MV-4-11 (cell line): ENCODE measurements at regions not wholly inside any gene's neighbourhood (a gene's known extent, or its start where the extent isn't known, plus 50 kb on each side); places are given as distances from the start of the nearest gene placed in this dataset.

ENCODE experiments used
- DNase-seq: peaks from one replicate; lab custom pipeline; 2025; lab: John Stamatoyannopoulos, UW

GRCh38 chr18:10057894-10058791 lies 144.3 kb downstream of the VAPA start:
- peak; percentile 94 for DNase-seq

DNA sequence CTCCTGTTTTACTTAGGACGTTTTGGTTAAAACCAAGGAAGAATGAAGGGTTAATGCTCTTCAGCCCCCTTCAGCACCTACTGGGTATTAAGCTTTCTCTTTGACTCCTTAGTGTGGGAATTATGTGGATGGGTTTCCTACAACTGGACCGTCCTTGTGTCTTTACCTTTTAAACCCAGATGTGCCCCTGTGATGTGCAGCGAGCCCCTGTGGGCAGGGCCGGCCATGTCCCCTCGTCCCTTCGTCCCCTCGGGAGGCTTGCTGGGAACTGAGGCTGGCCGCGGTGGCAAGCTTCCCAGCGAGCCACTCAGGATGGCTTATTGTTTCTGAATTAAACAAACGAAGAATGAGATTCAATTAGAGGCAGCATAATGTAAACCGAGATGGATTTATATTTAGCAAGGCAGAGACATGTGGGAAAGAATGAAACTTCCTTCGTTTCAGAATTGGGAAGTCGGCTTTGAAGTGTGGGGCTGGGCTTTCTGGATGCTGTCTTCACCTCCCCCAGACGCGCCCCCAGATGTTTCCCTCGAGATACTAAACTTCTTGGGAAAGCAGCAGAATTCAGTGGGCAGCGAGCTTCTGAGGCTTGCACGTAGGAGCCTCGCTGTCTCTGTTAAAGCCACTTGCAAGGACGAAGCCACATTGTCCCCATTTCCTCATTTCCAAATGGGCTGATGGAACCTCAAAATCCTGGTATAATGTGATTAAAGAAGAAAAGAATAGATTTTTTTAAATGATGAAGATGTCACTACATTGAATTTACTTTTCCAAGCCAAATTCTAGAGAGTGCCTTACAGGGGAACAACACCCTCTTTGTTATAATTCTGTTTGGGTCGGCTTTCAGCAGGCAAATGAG lies 146.0 kb downstream of the VAPA start:
- peak; percentile 57 for DNase-seq

DNA sequence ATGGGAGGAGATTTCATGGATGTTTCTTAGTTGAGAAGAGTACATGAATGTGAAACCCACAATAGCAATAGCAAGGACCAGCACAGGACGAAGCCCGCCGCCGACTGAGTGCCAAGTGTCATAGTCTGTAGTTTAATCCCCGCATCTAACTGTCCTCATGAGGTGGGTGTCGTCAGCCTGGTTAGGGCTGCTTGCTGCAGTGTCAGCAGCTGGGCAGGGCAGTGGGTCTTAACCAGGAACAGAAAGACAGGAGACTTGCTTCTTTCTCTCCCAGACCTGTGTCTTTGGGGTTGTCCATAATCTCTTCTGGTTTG lies 146.6 kb downstream of the VAPA start:
- no peak for DNase-seq

DNA sequence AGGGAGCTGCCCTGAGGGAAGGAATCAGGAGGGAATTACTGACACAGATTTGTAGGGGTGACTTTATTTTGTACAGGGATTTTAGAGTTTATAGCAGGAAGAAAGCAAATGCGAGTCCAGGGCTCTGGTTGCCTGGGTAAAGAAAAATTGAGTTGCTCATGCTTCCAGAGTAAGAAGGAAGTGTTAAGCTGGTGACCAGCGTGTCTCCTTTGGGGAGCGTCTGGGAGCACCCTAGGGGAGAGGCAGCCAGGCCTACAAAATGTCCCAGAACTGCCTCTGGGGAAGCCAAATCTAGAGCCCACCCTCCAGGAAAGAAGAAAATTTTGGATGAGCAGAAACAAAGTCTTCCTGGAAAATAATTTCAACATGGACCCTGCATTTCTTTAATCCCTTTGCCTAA lies 147.0 kb downstream of the VAPA start:
- DNase-seq, result no peak

- no peak for DNase-seq
These were observed 147.8 kb downstream of the VAPA start for GRCh38 chr18:10061566-10062140.

DNA sequence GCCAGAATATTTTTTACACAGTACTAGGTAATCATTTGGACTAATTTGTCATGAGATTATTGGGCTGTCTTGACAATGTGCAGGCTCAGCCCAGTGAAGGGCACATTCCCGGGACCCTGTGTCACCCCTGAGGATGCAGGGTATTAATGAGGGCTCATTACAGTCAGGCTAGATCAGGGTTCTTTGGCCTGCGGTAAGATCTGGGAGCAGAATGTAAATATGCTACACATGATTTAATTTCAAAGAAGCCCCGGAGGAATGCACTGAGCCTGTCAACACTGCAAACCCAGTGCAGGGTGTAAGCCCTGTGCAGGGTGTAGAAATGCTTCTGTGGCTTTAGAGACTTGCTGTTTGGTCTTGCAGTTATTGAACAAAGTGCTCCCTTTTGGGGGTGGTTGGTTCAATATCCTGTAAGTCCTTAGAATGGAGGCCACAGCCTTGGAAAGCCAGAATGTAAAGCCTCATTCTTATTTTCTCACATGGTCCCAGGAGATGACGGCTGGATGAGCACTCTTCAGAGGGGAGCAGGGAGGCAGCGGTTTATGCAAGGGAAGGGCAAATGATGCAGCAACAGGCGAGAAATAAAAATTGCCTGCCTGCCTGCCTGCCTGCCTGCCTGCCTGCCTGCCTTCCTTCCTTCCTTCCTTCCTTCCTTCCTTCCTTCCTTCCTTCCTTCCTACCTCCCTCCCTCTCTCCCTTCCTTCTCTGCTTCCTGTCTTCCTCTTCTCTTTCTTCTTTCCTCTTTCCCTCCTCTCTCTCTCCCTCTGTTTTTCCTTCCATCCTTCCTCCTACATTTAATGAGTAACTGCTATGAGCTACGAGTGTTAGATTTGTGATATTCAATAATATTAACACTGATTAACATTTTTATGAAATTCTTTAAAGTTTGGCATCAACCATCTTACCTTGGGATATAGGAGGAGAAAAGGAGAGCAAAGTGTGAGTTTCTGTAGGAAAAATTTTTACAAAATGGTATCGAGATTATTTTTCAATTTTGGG lies 148.8 kb downstream of the VAPA start:
- no peak for DNase-seq

DNA sequence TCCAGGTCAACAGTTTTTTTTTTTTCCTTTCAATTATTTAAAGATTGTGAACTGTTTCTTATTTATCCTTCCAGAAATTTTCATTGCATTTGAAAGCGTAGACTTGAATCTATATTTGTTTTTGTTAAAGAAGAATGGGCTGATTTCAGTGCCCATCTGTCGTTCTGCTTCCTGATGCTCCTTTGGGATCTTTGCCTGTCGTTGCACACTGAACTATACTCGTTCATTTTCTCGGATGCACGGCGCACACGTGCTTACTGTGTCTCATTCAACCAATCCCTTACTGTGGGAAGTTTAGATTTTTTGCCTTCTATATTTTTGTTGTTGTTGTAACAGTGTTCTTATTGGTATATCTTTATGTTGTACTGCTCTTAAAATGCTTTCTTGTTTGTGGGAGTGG lies 149.7 kb downstream of the VAPA start:
- no peak for DNase-seq

DNA sequence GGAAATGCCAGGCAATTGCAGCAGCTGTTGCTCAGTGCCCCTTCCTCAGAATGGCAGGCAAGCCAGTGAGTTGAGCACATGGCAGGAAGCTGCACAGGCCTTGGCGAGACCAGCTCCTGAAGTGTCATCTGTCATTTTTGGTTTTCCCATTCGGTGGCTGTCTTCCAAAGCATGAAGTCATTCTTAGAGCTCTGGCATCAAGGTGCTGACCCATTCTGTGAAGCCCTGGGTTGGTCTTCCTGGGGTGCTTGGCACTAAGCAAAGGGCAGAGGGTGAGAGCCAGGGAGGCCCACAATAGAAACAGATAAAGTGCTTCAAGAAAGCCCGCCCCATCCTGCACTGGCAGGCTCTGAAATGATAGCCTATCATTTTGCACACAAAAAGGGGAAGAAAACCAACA lies 150.5 kb downstream of the VAPA start:
- DNase-seq, result no peak

GRCh38 chr18:10065296-10065695 lies 151.5 kb downstream of the VAPA start:
- DNase-seq, result no peak

DNA sequence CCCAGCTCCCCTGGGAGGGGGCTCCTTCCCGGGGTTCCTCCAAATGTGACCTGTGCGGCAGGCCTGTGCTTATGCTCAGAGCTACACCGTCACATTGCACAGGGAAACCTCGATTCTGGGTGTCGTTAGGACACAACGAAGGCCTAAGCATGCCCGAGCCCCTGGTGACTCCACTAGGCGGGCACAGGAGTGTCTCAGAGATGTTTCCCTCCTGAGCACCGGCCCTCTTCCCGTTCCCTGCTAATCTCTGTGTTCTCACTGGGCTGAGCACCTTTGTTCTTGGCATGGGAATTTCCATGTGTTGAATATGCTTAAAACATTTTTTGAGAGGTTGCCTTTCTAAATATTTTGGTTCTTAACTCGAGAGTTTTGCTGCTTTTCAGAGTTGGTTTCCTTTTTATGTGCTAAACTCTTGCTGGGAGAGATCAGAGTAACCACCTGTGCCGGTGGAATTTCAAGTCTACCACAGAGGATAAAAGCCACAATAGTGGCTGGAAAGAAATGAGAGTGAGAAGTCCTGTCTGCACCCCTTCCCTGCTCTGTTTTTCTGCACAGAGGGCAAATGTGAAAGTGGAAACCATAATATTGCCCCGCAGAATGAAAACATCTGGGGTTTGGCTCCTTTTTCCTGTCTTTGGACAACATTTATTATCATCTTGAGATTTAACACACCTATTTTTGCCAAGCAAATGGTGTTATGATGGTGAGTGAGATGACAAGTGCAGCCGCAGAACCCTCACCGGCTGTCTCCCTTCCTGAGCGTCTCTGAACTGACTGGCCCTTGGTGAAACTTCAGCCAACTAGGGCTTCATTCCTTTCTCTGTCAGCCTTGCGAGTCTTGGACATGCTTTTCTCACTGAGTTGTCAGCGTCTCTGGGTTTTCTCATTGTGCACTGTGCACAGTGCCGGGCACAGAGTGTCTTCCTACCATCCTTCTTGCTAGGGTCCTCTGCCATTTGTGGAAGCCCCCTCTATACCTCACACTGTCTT lies 154.1 kb downstream of the VAPA start:
- DNase-seq, result no peak

GRCh38 chr18:10068766-10069567 lies 155.2 kb downstream of the VAPA start:
- DNase-seq, result no peak

GRCh38 chr18:10070561-10071000 lies 156.8 kb downstream of the VAPA start:
- no peak for DNase-seq

DNA sequence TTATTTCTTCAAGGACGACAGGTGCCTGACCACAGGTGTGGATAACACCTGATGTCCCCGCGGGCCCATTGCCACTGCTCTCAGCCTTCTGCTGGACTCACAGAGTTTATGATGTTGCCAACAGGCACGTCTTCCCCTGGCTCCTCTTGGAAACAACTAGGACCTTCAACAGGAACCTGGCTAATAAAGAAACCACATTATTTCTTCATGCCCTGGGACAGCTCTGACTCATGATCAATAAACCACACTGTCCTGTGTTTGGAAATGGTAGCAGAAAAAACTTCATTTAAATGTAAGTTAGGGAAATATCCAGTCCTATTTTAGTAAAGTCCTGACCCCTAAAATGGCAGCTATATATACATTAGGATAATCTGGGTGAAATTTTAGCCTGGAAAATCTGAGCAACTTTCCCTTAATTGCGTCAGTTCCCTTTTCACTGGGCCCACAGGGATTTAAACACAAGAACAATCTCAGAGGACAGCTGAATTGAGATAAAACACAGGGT lies 158.9 kb downstream of the VAPA start:
- peak; percentile 76 for DNase-seq

DNA sequence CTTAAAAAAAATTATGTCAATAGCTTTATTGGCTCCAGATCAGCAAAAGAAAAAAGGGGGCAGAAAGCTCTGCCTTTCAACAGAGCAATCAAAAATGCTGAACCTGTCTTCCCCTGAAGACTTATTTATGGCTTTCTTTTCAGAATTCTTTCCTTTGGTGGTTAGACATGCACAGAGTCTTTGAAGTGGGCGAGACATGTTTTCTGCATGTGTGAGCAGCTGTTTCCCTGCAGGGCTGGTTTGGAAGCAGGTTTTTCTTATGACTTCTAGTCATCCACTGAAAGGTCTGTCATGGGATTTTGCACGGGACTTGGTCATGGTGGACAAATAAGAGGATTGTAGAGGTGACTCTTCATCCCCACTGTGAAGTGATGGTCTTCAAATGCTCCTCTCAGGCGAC lies 160.3 kb downstream of the VAPA start:
- DNase-seq, result no peak

GRCh38 chr18:10074728-10075127 lies 160.9 kb downstream of the VAPA start:
- no peak for DNase-seq

DNA sequence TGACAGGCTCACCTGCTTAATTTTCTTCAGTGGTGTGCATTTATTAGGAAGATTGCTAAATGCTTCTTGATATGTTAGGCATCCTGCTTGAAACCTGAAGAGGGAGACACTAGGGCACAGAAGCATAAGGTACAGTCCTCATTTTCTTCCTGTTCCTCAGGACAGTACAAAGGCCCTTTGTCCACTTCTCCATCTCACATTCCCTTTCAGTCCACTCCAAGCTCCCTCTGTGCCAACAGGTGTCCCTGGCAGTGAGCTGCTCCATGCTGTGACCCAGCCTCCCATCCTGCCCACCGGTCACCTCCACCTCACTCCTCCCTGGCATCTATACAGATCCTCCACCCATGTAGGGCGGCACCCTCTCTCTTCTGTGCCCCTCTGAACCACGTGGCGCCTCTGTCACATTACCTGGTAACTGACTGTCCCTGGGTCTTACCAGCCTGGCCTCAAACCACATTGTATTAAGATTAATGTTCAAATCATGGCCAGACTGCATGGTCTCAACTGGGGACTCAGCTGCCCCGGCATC lies 162.8 kb downstream of the VAPA start:
- DNase-seq, result no peak

DNA sequence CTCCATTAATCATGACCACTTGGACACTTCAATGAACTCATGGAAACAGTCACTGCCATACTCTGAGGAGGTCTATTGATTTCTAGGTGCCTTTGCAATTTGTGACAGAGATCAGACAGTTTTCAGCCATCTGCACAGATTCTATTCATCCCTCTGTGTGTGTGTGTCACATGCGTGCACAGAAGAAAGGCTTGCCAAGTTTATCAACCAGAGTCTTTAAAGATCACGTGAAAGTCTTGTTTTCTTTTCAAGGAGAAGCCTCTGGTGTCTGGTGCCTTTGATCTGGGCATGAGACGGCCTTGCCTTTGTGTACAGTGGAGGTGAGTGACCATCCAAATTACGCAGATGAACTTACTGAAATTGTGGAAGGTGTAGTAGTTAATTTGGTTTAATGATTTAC lies 164.2 kb downstream of the VAPA start:
- DNase-seq, result no peak

GRCh38 chr18:10080372-10080771 lies 166.6 kb downstream of the VAPA start:
- DNase-seq, result no peak

- DNase-seq, result peak; percentile 22
These were observed 167.7 kb downstream of the VAPA start for GRCh38 chr18:10081492-10081891.
